GM19099 (cell line): ENCODE measurements at regions not wholly inside any gene's neighbourhood (a gene's known extent, or its start where the extent isn't known, plus 50 kb on each side); places are given as distances from the start of the nearest gene placed in this dataset.

Source experiments
- POLR2A ChIP-seq: IDR thresholded peaks from 3 replicates; pipeline ENCODE4 v1.6.1; 2011; ENCODE audit warnings: low read depth; ENCODE audit not compliant: insufficient read length; ENCODE audit errors: extremely low read depth

GRCh38 chr6:166796610-166797009 lies 159.7 kb downstream of the RNASET2 start:
- TF ChIP-seq POLR2A, result no peak

GRCh38 chr6:166795879-166796278 lies 160.5 kb downstream of the RNASET2 start:
- TF ChIP-seq POLR2A, result no peak

GRCh38 chr6:166786704-166787293 lies 159.7 kb upstream of the RPS6KA2 start:
- no peak for TF ChIP-seq POLR2A

- no peak for TF ChIP-seq POLR2A
Observed at GRCh38 chr6:166785131-166785530, 158.1 kb upstream of the RPS6KA2 start.

GRCh38 chr6:166784691-166785090 lies 157.6 kb upstream of the RPS6KA2 start:
- no peak for TF ChIP-seq POLR2A

- no peak for TF ChIP-seq POLR2A
Observed at GRCh38 chr6:166782520-166782919, 155.5 kb upstream of the RPS6KA2 start.

GRCh38 chr6:166781331-166781730 lies 154.3 kb upstream of the RPS6KA2 start:
- no peak for TF ChIP-seq POLR2A

GRCh38 chr6:166779963-166780683 lies 153.1 kb upstream of the RPS6KA2 start:
- no peak for TF ChIP-seq POLR2A

- TF ChIP-seq POLR2A, result no peak
Observed at GRCh38 chr6:166779381-166779780, 152.3 kb upstream of the RPS6KA2 start.

GRCh38 chr6:166778776-166779175 lies 151.7 kb upstream of the RPS6KA2 start:
- no peak for TF ChIP-seq POLR2A

- no peak for TF ChIP-seq POLR2A
Observed at GRCh38 chr6:166778046-166778445, 151.0 kb upstream of the RPS6KA2 start.

GRCh38 chr6:166777096-166777630 lies 150.1 kb upstream of the RPS6KA2 start:
- no peak for TF ChIP-seq POLR2A

GRCh38 chr6:166776571-166776970 lies 149.5 kb upstream of the RPS6KA2 start:
- no peak for TF ChIP-seq POLR2A

- no peak for TF ChIP-seq POLR2A
Observed at GRCh38 chr6:166775923-166776220, 148.8 kb upstream of the RPS6KA2 start.

GRCh38 chr6:166775180-166775922 lies 148.3 kb upstream of the RPS6KA2 start:
- no peak for TF ChIP-seq POLR2A

GRCh38 chr6:166774770-166775169 lies 147.7 kb upstream of the RPS6KA2 start:
- TF ChIP-seq POLR2A, result no peak
